Dedifferentiated amniotic fluid mesenchymal stem cell (primary cell): ENCODE measurements at regions not wholly inside any gene's neighbourhood (a gene's known extent, or its start where the extent isn't known, plus 50 kb on each side); places are given as distances from the start of the nearest gene placed in this dataset.
"Not testable (repeated sequence)": the region's sequence is repeated elsewhere in the genome, so short reads cannot be mapped to it uniquely, and the experiment has no call there.

ENCODE experiments used
- DNase-seq: peaks from one replicate; pipeline ENCODE4 v3.0.0-alpha.2; 2016; ENCODE audit errors: extremely low spot score

DNA sequence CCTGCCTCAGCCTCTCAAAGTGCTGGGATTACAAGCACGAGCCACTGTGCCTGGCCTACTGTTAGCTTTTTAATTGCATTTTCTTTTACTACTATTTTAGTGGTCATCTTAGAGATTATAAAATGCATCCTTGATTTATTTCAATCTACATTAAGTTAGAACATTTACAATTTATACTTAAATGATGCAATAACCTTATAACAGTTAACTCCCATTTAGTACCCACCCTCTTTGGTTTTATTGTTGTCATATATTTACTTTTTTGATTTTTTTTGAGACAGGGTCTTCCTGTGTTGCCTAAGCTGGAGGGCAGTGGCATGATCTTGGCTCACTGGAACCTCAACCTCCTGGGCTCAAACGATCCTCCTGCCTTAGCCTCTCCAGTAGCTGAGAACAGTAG, 77.3 kb downstream of the PPCDC start:
- DNase-seq = no peak

DNA sequence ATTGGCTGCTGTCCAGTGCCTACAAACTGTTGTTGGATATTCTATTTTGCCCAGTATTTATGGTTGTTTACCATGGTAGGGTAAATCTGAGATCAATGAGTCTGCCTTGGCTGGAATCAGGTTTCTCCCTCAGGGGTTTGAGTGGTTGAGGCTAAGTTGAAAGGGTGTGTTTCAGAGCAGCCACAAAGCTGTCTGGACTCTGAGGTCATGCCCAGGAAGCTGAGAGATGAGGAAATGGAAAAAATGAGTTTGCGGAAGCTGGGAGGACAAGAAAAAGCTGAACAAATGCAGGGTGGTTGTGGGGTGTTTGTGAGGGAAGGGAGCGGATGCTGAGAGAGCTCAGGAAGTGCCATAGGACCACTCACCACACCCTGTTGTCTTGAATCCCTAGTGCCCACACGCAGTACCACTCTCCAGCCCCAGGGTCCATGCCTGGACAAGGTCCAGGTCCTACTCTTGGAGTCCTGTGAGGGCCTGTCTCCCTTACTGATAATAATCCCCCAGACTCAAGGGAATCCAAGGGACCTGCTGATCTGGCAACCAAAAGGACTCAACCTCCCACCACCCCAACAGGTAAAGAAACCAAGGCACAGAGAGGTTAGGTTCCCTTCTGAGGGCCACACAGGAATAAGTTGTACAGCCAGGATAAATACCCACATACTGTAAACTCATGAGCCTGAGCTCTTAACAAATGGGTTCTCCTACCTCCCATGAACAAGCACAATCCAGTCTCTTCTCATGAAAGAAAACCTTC, 81.6 kb downstream of the PPCDC start:
- DNase-seq = peak; percentile 99

GRCh38 chr15:75107516-75107907, 84.1 kb downstream of the PPCDC start:
- DNase-seq = no peak

DNA sequence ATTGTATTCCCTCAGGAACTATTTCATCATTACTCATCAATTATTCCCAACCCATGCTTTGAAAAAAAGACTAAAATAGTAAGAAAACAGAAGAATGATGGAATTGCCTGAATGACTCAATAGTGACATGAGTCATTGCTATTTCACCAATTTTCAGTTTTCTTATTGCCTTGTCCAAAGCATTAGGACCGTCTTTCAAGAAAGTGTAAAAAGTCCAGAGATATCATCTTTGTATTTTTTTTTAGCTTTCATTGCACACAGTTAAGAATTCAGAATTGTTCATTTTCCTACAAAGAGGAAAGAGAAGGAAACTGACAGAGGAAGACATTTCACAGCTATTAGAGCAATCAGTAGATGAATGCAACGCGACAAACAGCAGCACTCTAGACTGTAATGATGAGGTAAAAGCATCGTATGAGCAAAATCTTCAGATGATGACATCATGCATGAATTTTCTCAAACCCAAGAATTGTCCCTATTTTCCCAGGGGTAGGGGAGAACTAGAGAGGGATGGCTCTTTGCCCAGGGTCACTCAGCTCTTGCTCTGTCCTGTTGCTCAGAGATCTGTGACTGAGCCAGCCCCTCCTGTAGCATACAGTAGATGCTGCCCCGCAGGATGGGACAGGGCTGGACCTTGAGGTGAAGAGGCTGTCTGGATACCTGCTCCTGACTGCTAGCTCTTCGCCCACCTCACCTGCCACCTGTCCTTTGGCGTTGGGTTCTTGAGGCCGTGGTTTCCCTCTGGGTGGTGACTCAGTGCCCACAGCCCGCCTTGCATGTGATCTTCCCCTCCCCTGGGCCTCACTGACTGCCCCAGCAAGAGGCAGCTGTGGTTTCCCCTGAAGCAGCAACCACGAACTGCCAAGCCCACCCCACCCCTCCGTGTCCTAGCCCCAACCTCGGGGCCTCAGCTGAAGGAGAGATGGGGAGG, 84.8 kb downstream of the PPCDC start:
- peak; percentile 88 for DNase-seq

DNA sequence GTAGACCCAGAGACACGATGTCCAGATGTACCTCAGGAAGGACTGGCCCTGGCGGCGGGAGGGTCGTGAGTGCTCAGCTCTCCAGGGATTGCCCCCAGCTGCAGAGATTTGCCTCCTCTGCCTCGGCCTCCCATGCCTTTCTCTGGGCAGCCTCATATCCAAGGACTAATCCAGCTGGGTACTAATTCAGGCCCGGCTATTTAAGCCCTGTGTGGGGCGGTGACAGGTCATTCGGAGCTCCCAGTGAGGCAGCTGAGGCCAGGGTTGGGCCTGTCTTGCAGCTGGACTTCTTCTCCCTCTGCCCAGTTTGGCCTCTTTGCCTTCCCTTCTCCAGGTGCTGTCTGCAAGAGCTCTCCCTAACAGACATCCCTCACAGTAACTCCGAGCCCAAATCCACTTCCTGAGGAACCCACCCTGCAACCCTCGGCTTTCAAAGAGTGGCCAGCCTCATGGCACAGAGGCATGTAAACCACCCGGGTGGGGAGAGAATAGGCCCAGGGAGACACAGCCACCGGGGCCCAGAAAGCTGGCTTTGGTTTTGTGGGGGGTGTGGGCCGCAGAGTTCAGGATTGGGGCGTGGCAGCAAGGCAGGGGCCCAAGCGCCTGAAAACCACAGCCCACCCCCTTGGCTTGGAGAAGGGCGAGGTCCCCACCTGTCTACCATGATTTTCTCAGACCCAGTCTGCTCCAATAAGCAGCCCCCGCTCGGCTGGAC, 85.8 kb downstream of the PPCDC start:
- DNase-seq = no peak

DNA sequence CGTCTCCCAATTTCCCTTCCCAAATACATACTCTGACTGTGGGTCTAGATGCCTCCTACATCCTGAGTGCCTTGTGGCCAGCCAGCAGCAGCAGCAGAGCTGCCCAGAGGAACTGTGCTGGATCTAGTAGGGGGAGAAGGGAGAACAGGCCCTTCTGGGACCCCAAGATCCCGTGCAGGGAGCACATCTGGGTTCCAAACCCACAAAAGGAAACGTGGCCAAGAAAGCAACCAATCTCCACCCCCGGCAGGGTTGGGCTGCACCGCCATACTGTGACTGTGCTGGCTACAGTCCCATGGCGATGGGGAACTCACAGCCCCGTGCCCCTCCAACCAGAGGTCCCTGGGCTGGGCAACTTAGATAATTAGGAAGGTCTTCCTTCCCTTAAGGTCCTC, 86.3 kb downstream of the PPCDC start:
- no peak for DNase-seq

DNA sequence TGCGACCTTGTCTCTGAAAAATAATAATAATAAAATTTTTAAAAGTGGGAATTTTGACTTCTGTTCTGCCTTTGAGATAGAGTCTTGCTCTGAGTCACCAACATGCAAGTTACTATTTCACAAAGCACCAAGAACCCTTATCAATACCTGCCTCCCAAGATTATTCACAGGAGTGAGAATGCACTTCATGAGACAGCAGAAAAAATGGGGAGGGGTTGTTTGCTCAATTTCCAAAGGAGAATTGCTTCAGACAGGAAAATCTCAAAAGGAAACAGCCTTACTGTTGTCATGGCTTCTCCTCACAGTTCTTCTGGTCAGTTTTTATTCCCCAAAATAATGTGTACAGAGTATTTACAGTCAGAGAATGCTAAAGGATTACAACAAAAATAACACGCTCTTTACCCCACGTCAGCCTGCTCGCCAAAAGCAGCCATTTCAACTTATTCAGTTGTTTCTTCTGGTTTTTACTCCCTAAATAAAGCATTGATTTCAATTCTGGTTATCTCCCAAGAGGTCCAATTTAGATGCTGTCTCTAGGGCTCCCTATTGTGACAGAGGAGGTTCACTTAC, 89.0 kb downstream of the PPCDC start:
- DNase-seq = no peak

DNA sequence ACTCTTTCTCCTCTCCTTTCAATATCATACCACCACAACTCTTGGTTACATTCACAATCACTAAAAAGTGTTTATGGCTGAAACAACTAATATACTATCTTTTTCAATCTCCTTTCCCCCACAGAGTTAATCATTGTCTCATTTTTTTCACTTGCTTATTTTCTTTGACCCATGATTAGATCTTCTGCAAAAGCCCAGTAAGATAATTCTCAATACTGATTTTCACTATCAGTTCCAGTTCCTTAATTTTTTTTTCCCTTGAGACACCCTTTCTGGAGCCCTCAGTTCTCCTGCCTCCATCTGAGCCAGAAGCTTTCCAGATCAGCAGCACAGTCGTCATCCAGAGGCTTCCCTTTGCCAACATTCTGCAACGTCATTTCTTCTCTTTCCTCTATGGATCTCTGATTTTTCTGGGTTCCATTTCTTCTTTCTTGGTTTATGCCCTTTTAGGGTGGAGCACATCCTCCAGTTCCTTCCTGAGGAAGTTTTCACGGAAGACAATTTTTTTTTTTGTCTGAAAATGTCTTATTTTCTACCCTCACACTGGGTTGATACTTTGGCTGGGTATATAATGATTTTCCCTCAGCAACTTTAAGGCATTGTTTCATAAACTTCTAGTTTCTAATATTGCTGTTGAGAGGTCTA, 88.7 kb upstream of the C15orf39 start:
- no peak for DNase-seq

DNA sequence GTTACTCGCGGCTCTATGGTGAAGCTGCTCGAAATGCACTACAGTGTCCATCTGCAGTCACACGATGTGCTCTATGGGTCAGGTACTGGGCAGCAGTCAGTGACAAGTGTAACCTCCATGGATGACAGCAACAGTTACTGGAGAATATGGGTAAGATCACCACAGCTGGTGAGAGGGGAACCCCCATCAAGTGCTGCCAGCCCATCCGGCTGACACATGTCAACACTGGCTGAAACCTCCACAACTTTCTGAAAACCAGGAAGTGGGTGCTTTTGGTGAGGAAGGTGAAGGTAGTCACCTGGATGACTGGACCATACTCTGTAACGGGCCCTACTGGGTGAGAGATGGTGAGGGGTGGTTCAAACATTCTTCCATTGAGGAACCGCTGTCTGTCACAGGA, 87.4 kb upstream of the C15orf39 start:
- DNase-seq = no peak

DNA sequence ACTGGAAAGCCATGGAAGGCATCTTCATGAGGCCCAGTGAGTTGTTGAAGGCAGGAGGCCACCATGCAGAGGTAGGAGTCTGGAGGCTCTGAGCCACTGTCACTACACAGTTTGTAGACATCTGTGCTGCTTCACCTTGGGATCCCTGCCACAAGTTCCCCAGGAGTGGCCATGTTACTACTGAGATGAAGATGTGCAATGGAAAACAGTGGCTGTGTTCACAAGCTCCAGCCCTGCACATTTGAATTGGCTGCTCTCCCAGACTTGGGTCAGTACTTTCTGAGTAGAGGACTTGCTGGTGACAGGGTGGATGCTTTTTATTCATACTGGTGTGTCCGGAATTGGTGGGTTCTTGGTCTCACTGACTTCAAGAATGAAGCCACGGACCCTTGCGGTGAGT, 86.9 kb upstream of the C15orf39 start:
- no peak for DNase-seq

- DNase-seq = not testable (repeated sequence)
Measured at GRCh38 chr15:75115411-75115913, 86.2 kb upstream of the C15orf39 start.

- not testable (repeated sequence) for DNase-seq
Measured at GRCh38 chr15:75116143-75116542, 85.5 kb upstream of the C15orf39 start.

DNA sequence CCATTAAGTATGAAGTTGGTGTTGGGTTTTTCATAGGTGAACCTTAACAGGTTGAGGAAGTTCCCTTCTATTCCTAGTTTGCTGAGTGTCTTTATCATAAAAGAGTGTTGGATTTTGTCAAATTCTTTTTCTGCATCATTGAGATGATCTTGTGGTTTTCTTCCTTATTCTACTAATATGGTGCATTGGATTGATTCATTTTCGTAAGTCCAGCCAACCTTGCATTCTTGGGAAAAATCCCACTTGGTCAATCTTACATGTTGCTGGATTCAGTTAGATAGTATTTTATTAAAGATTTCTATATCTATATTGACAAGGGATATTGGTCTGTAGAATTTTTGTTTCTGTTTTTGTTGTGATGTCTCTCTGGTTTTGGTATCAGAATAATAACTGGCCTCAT, 83.7 kb upstream of the C15orf39 start:
- DNase-seq = no peak

DNA sequence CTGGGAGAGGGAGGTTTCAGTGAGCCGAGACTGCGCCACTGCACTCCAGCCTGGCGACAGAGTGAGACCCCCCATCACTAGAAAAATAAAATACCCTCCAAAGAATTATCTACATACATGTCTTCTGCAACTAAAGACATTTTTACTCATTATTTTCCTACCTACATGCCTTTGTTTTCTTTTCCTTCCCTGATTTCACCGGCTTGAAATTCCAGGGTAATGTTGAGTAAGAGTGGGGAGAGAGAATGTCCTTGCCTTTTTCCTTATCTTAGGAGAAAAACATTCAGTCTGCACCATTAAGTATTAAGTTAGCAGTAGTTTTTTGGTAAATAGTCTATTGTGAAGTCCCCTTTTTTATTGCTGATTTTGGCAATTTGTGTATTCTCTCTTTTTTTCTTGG, 82.4 kb upstream of the C15orf39 start:
- not testable (repeated sequence) for DNase-seq

DNA sequence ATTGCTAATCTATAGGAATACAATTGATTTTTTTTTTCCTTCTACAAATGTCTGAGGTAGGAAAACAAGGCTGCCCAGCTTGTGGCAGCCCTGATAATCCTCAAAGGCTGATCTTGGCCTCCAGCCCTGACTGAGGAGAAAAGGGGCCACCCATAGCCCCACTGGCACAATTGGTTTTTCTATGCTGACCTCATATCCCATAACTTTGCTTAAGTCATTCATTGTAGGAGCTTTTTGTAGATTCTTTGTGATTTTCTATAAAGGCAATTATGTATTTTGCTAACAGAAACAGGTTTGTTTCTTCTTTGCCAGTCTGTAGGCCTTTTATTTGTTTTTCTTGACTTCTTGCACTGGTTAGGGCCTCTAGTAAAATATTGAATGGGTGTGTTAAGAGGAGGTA, 80.2 kb upstream of the C15orf39 start:
- DNase-seq = no peak

GRCh38 chr15:75123395-75123794, 78.3 kb upstream of the C15orf39 start:
- DNase-seq = peak; percentile 86

- not testable (repeated sequence) for DNase-seq
Measured at GRCh38 chr15:75124278-75124677, 77.4 kb upstream of the C15orf39 start.

- no peak for DNase-seq
Measured at GRCh38 chr15:75125935-75126334, 75.7 kb upstream of the C15orf39 start.

DNA sequence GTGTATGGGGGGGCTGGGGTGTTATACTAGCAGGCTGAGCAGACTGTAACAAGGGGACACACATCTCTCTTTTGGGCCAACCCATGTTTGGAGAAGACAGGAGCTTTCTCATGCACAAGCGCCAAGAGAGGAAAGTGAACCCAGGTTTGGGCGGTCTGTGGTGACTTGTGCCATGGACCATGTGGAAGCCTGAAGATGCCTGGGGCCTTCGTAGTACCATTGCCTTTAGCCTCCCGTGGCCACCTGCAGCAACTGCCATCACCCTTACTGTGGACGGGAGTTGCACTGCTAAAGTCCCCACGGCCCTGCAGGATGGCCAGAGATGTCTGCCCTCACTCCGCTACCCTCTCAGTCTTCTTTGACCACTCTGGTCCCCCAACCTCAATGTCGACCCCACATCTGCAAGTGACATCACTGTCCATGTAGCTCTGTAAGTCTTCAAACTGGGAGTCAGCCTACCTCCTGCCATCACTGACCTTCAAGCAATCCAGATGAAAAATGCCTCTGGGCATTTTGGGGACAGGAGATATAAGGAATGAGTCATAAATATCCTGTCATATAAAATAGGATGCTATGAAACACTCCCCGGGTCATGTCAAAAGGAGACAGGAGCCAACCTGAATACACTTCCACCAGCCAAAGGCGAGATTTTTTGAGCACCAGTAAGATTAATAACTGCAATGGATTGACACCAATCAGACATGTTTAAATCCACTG, 74.7 kb upstream of the C15orf39 start:
- DNase-seq = no peak

- no peak for DNase-seq
Measured at GRCh38 chr15:75129788-75130187, 71.9 kb upstream of the C15orf39 start.

DNA sequence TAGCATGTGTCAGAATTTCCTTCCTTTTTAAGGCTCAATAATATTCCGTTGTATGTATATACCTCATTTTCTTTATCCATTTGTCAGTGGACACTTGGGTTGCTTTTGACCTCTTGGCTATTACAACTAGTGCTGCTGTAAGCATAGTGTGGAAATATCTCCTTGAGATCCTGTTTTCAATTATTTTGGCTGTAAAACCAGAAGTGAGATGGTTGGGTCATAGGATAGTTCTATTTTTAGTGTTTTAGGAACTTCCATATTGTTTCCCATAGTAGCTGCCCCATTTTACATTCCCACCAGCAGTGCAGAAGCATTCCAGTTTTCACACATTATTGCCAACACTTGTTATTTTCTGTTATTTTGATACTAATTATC, 70.4 kb upstream of the C15orf39 start:
- DNase-seq = no peak
